Urothelium cell line (cell line): ENCODE measurements at regions not wholly inside any gene's neighbourhood (a gene's known extent, or its start where the extent isn't known, plus 50 kb on each side); places are given as distances from the start of the nearest gene placed in this dataset.

Experiments
- DNase-seq: peaks from one replicate; pipeline ENCODE4 v3.0.0; 2011; ENCODE audit warnings: low spot score, mixed read lengths
- FAIRE-seq: peaks from 2 replicates; lab custom pipeline; 2011; peaks lifted over from hg19 to GRCh38; lab: Jason Lieb, UNC

- FAIRE-seq (no peak), DNase-seq (peak; percentile 4)
Measured at GRCh38 chr10:3365630-3366029, 193.0 kb upstream of the PITRM1 start.

GRCh38 chr10:3364768-3365480 is 192.3 kb upstream of the PITRM1 start:
- FAIRE-seq (no peak), DNase-seq (peak; percentile 1)

GRCh38 chr10:3363311-3364045 is 190.9 kb upstream of the PITRM1 start:
- no peak for FAIRE-seq
- DNase-seq: no peak

- DNase-seq: no peak
- FAIRE-seq: no peak
Measured at GRCh38 chr10:3362394-3362793, 189.8 kb upstream of the PITRM1 start.

GRCh38 chr10:3361640-3362039 is 189.1 kb upstream of the PITRM1 start:
- FAIRE-seq: no peak
- DNase-seq: no peak

- DNase-seq (no peak), FAIRE-seq (no peak)
Measured at GRCh38 chr10:3357737-3358136, 185.2 kb upstream of the PITRM1 start.

GRCh38 chr10:3355536-3355935 is 183.0 kb upstream of the PITRM1 start:
- no peak for FAIRE-seq
- no peak for DNase-seq

GRCh38 chr10:3354174-3354900 is 181.8 kb upstream of the PITRM1 start:
- DNase-seq (no peak), FAIRE-seq (no peak)

GRCh38 chr10:3353235-3353634 is 180.7 kb upstream of the PITRM1 start:
- DNase-seq: no peak
- no peak for FAIRE-seq

- DNase-seq: no peak
Measured at GRCh38 chr10:3350617-3351258, 178.2 kb upstream of the PITRM1 start.

GRCh38 chr10:3350205-3350604 is 177.6 kb upstream of the PITRM1 start:
- FAIRE-seq (no peak), DNase-seq (no peak)

More at GRCh38 chr10:3350617-3351258, 178.2 kb upstream of the PITRM1 start:
- FAIRE-seq: no peak

- FAIRE-seq (no peak), DNase-seq (no peak)
Measured at GRCh38 chr10:3348564-3348963, 176.0 kb upstream of the PITRM1 start.

GRCh38 chr10:3347413-3348182 is 175.0 kb upstream of the PITRM1 start:
- no peak for DNase-seq
- no peak for FAIRE-seq

- DNase-seq: no peak
- FAIRE-seq: no peak
Measured at GRCh38 chr10:3346851-3347250, 174.3 kb upstream of the PITRM1 start.

GRCh38 chr10:3342771-3343170 is 170.2 kb upstream of the PITRM1 start:
- no peak for DNase-seq
- FAIRE-seq: no peak

- FAIRE-seq (no peak), DNase-seq (no peak)
Measured at GRCh38 chr10:3340127-3340730, 167.6 kb upstream of the PITRM1 start.

GRCh38 chr10:3339531-3339950 is 167.0 kb upstream of the PITRM1 start:
- DNase-seq (no peak), FAIRE-seq (no peak)

- FAIRE-seq: no peak
Measured at GRCh38 chr10:3339121-3339520, 166.5 kb upstream of the PITRM1 start.

GRCh38 chr10:3337741-3338140 is 165.2 kb upstream of the PITRM1 start:
- DNase-seq: no peak
- no peak for FAIRE-seq

More at GRCh38 chr10:3339121-3339520, 166.5 kb upstream of the PITRM1 start:
- DNase-seq: no peak
